ENCODE measurements at regions not wholly inside any gene's neighbourhood (a gene's known extent, or its start where the extent isn't known, plus 50 kb on each side); places are given as distances from the start of the nearest gene placed in this dataset.

GRCh38 chr15:46555547-46555946, 920.7 kb downstream of the SQOR start:
- H3K27ac ChIP-seq (ENCODE audit: insufficient read depth in 1 of 2, low read depth in 1 of 2, low read length in 2 of 2, poor library complexity in 1 of 2, severe bottlenecking in 2 of 2) = no peak overlapping the region
- no peaks in the 10 kb centered on the region for H3K36me3 ChIP-seq (ENCODE audit: control insufficient read depth in 4 of 4, insufficient read depth in 4 of 4, low read length in 3 of 4)
- no peaks in the 10 kb centered on the region for H3K27me3 ChIP-seq (replicated peaks in 2 of 5; ENCODE audit: control insufficient read depth in 4 of 5, insufficient read depth in 5 of 5, low read length in 4 of 5)
- DNase-seq = no peak
- H3K4me3 ChIP-seq (ENCODE audit: control insufficient read depth in 1 of 7, extremely low read depth in 1 of 7, insufficient read depth in 4 of 7, low read depth in 2 of 7, low read length in 6 of 7) = no peak overlapping the region
- H3K9me3 ChIP-seq (ENCODE audit: control extremely low read depth in 1 of 5, control insufficient read depth in 4 of 5, insufficient read depth in 2 of 5, low read depth in 1 of 5, low read length in 4 of 5) = peaks cover 0 to 5% (median 0%) of the 10 kb centered on the region in 5 experiments
- 38% methylated on average over 1 of the region's 2 CpGs for WGBS (ENCODE audit: insufficient coverage)
- CTCF ChIA-PET = no interaction called here
- POLR2A ChIA-PET = no interaction called here
- no peaks in the 10 kb centered on the region for H3K4me1 ChIP-seq (ENCODE audit: control extremely low read depth in 1 of 4, control insufficient read depth in 4 of 4, insufficient read depth in 4 of 4, low read length in 3 of 4)

- Histone ChIP-seq H3K4me1 (ENCODE audit: control extremely low read depth in 1 of 4, control insufficient read depth in 4 of 4, insufficient read depth in 4 of 4, low read length in 3 of 4) (no peaks in the 10 kb centered on the region), H3K4me3 (ENCODE audit: control insufficient read depth in 1 of 7, extremely low read depth in 1 of 7, insufficient read depth in 4 of 7, low read depth in 2 of 7, low read length in 6 of 7) (no peak overlapping the region), H3K27ac (ENCODE audit: insufficient read depth in 1 of 2, low read depth in 1 of 2, low read length in 2 of 2, poor library complexity in 1 of 2, severe bottlenecking in 2 of 2) (no peak overlapping the region), H3K9me3 (ENCODE audit: control extremely low read depth in 1 of 5, control insufficient read depth in 4 of 5, insufficient read depth in 2 of 5, low read depth in 1 of 5, low read length in 4 of 5) (peaks cover 0 to 3% (median 0%) of the 10 kb centered on the region in 5 experiments), H3K27me3 (replicated peaks in 2 of 5; ENCODE audit: control insufficient read depth in 4 of 5, insufficient read depth in 5 of 5, low read length in 4 of 5) (no peaks in the 10 kb centered on the region), H3K36me3 (ENCODE audit: control insufficient read depth in 4 of 4, insufficient read depth in 4 of 4, low read length in 3 of 4) (no peaks in the 10 kb centered on the region)
- no peak for DNase-seq
- ChIA-PET POLR2A (interaction anchor here (0.6 kb wide), 1 partner anchor 399 kb away, joined by 3 read pairs; no protein-coding TSS in a partner anchor), CTCF (no interaction called here)
- WGBS (ENCODE audit: insufficient coverage) = no CpG with 5 or more reads among the region's 1 CpG
These were observed 921.2 kb downstream of the SQOR start for GRCh38 chr15:46556010-46556409.

GRCh38 chr15:46556559-46557379, 921.9 kb downstream of the SQOR start:
- Histone ChIP-seq H3K9me3 (ENCODE audit: control extremely low read depth in 1 of 5, control insufficient read depth in 4 of 5, insufficient read depth in 2 of 5, low read depth in 1 of 5, low read length in 4 of 5) (peaks cover 0 to 3% (median 0%) of the 10 kb centered on the region in 5 experiments), H3K4me1 (ENCODE audit: control extremely low read depth in 1 of 4, control insufficient read depth in 4 of 4, insufficient read depth in 4 of 4, low read length in 3 of 4) (no peaks in the 10 kb centered on the region), H3K4me3 (ENCODE audit: control insufficient read depth in 1 of 7, extremely low read depth in 1 of 7, insufficient read depth in 4 of 7, low read depth in 2 of 7, low read length in 6 of 7) (no peak overlapping the region), H3K36me3 (ENCODE audit: control insufficient read depth in 4 of 4, insufficient read depth in 4 of 4, low read length in 3 of 4) (no peaks in the 10 kb centered on the region), H3K27me3 (replicated peaks in 2 of 5; ENCODE audit: control insufficient read depth in 4 of 5, insufficient read depth in 5 of 5, low read length in 4 of 5) (no peaks in the 10 kb centered on the region), H3K27ac (ENCODE audit: insufficient read depth in 1 of 2, low read depth in 1 of 2, low read length in 2 of 2, poor library complexity in 1 of 2, severe bottlenecking in 2 of 2) (no peak overlapping the region)
- ChIA-PET CTCF (no interaction called here), POLR2A (interaction anchor here (0.6 kb wide), 1 partner anchor 400 kb away, joined by 3 read pairs; no protein-coding TSS in a partner anchor)
- no peak for DNase-seq
- 90% methylated on average over 2 of the region's 5 CpGs for WGBS (ENCODE audit: insufficient coverage)

GRCh38 chr15:46567968-46568367, 933.1 kb downstream of the SQOR start:
- ChIA-PET POLR2A (no interaction called here), CTCF (no interaction called here)
- no peak overlapping the region for H3K4me3 ChIP-seq (ENCODE audit: control insufficient read depth in 1 of 7, extremely low read depth in 1 of 7, insufficient read depth in 4 of 7, low read depth in 2 of 7, low read length in 6 of 7)
- H3K36me3 ChIP-seq (ENCODE audit: control insufficient read depth in 4 of 4, insufficient read depth in 4 of 4, low read length in 3 of 4) = no peaks in the 10 kb centered on the region
- WGBS (ENCODE audit: insufficient coverage) = no CpG with 5 or more reads among the region's 3 CpGs
- H3K27me3 ChIP-seq (replicated peaks in 2 of 5; ENCODE audit: control insufficient read depth in 4 of 5, insufficient read depth in 5 of 5, low read length in 4 of 5) = no peaks in the 10 kb centered on the region
- H3K4me1 ChIP-seq (ENCODE audit: control extremely low read depth in 1 of 4, control insufficient read depth in 4 of 4, insufficient read depth in 4 of 4, low read length in 3 of 4) = no peaks in the 10 kb centered on the region
- H3K9me3 ChIP-seq (ENCODE audit: control extremely low read depth in 1 of 5, control insufficient read depth in 4 of 5, insufficient read depth in 2 of 5, low read depth in 1 of 5, low read length in 4 of 5) = peaks cover 0 to 1% (median 0%) of the 10 kb centered on the region in 5 experiments
- DNase-seq = no peak
- H3K27ac ChIP-seq (ENCODE audit: insufficient read depth in 1 of 2, low read depth in 1 of 2, low read length in 2 of 2, poor library complexity in 1 of 2, severe bottlenecking in 2 of 2) = no peak overlapping the region

GRCh38 chr15:46569781-46570180, 935.0 kb downstream of the SQOR start:
- ChIA-PET CTCF (no interaction called here), POLR2A (no interaction called here)
- Histone ChIP-seq H3K36me3 (ENCODE audit: control insufficient read depth in 4 of 4, insufficient read depth in 4 of 4, low read length in 3 of 4) (no peaks in the 10 kb centered on the region), H3K27ac (ENCODE audit: insufficient read depth in 1 of 2, low read depth in 1 of 2, low read length in 2 of 2, poor library complexity in 1 of 2, severe bottlenecking in 2 of 2) (no peak overlapping the region), H3K9me3 (ENCODE audit: control extremely low read depth in 1 of 5, control insufficient read depth in 4 of 5, insufficient read depth in 2 of 5, low read depth in 1 of 5, low read length in 4 of 5) (no peaks in the 10 kb centered on the region), H3K4me1 (ENCODE audit: control extremely low read depth in 1 of 4, control insufficient read depth in 4 of 4, insufficient read depth in 4 of 4, low read length in 3 of 4) (no peaks in the 10 kb centered on the region), H3K27me3 (replicated peaks in 2 of 5; ENCODE audit: control insufficient read depth in 4 of 5, insufficient read depth in 5 of 5, low read length in 4 of 5) (no peaks in the 10 kb centered on the region), H3K4me3 (ENCODE audit: control insufficient read depth in 1 of 7, extremely low read depth in 1 of 7, insufficient read depth in 4 of 7, low read depth in 2 of 7, low read length in 6 of 7) (no peak overlapping the region)
- WGBS (ENCODE audit: insufficient coverage) = 25% methylated on average over 1 of the region's 1 CpG
- no peak for DNase-seq

- WGBS (ENCODE audit: insufficient coverage) = 63% methylated on average over 1 of the region's 1 CpG
- DNase-seq = no peak
- Histone ChIP-seq H3K36me3 (ENCODE audit: control insufficient read depth in 4 of 4, insufficient read depth in 4 of 4, low read length in 3 of 4) (no peaks in the 10 kb centered on the region), H3K4me3 (ENCODE audit: control insufficient read depth in 1 of 7, extremely low read depth in 1 of 7, insufficient read depth in 4 of 7, low read depth in 2 of 7, low read length in 6 of 7) (no peak overlapping the region), H3K27ac (ENCODE audit: insufficient read depth in 1 of 2, low read depth in 1 of 2, low read length in 2 of 2, poor library complexity in 1 of 2, severe bottlenecking in 2 of 2) (no peak overlapping the region), H3K9me3 (ENCODE audit: control extremely low read depth in 1 of 5, control insufficient read depth in 4 of 5, insufficient read depth in 2 of 5, low read depth in 1 of 5, low read length in 4 of 5) (no peaks in the 10 kb centered on the region), H3K27me3 (replicated peaks in 2 of 5; ENCODE audit: control insufficient read depth in 4 of 5, insufficient read depth in 5 of 5, low read length in 4 of 5) (no peaks in the 10 kb centered on the region), H3K4me1 (ENCODE audit: control extremely low read depth in 1 of 4, control insufficient read depth in 4 of 4, insufficient read depth in 4 of 4, low read length in 3 of 4) (no peaks in the 10 kb centered on the region)
- ChIA-PET POLR2A (no interaction called here), CTCF (no interaction called here)
These were observed 942.0 kb downstream of the SQOR start for GRCh38 chr15:46576646-46577395.

- H3K9me3 ChIP-seq (ENCODE audit: control extremely low read depth in 1 of 5, control insufficient read depth in 4 of 5, insufficient read depth in 2 of 5, low read depth in 1 of 5, low read length in 4 of 5) = no peaks in the 10 kb centered on the region
- no peaks in the 10 kb centered on the region for H3K36me3 ChIP-seq (ENCODE audit: control insufficient read depth in 4 of 4, insufficient read depth in 4 of 4, low read length in 3 of 4)
- ChIA-PET CTCF (no interaction called here), POLR2A (no interaction called here)
- H3K27ac ChIP-seq (ENCODE audit: insufficient read depth in 1 of 2, low read depth in 1 of 2, low read length in 2 of 2, poor library complexity in 1 of 2, severe bottlenecking in 2 of 2) = no peak overlapping the region
- H3K4me1 ChIP-seq (ENCODE audit: control extremely low read depth in 1 of 4, control insufficient read depth in 4 of 4, insufficient read depth in 4 of 4, low read length in 3 of 4) = no peaks in the 10 kb centered on the region
- H3K4me3 ChIP-seq (ENCODE audit: control insufficient read depth in 1 of 7, extremely low read depth in 1 of 7, insufficient read depth in 4 of 7, low read depth in 2 of 7, low read length in 6 of 7) = no peak overlapping the region
- no peak for DNase-seq
- WGBS (ENCODE audit: insufficient coverage) = 69% methylated on average over 2 of the region's 2 CpGs
- no peaks in the 10 kb centered on the region for H3K27me3 ChIP-seq (replicated peaks in 2 of 5; ENCODE audit: control insufficient read depth in 4 of 5, insufficient read depth in 5 of 5, low read length in 4 of 5)
These were observed 942.9 kb downstream of the SQOR start for GRCh38 chr15:46577767-46578166.

All from common myeloid progenitor, CD34-positive (primary cell).